DMS153 (cell line): ENCODE measurements at regions not wholly inside any gene's neighbourhood (a gene's known extent, or its start where the extent isn't known, plus 50 kb on each side); places are given as distances from the start of the nearest gene placed in this dataset.
"Not testable (repeated sequence)": the region's sequence is repeated elsewhere in the genome, so short reads cannot be mapped to it uniquely, and the experiment has no call there.

Experiments used
- DNase-seq: peaks from one replicate; lab custom pipeline; 2025; lab: John Stamatoyannopoulos, UW

DNA sequence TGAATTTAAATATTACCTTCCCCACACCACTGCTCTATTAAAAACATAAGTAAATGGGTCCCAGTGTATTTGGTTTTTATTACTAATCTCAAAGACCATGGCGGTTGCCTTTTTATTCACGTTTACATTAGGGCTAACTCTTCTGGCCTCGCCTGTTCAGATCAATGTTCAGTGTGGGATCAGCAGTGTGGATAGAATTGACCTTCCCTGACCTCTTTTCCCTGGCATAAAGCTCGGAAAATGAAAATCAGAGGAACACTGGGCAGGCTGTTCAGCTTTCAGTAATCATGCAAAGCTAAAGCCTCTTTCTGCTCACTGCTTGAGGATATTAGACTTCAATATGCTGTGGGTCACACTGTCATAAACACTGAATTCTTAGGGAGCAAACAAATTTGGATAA is 422.6 kb upstream of the ONECUT1 start:
- DNase-seq, result no peak

DNA sequence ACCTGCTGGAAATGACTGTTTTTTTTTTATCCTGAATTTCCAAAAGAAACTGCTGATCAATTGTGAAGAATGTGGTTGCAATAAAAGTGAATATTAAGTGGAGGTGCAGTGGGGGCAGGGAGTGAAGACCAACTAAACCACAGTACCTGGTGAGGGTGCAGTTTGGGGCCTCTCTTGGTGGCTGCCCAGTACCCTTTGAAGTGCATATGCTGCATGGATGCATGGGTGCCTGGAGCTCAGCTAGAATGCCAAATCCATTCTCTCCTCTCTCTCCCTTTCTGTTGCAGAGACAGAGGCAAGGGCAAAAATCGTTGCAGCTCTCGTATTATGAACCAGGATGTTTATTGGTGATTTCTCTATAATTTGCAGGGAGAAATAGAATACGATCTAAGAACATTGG is 420.5 kb upstream of the ONECUT1 start:
- DNase-seq, result no peak

DNA sequence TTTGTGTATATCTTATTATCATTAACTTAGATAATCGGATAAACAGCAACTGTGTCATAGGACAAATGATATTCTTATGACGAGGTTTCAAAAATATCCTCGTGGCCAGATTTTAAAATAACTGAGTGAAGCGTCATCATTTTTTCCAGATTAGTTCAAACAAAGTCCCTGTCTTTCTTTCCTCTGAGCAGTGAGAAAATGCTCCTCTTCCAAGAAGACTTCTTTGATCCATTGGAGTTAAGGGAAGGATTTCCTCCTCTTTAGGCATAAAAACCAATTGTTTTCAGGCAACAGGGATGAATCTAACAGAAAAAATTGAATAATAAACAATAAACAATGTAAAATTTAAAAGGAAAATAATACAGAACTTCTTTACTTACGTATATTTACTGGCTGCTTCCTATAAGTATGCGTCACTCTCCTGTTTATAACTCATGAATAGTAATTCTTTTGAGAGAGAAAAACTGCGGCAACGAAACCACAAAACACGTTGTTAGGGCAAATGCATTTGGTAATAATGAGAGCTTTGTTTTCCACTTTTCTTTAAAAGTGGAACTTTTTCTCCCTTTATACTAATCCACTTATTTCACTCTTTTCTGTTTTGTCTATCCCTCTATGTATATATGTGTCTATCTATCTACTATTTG is 419.4 kb upstream of the ONECUT1 start:
- no peak for DNase-seq

DNA sequence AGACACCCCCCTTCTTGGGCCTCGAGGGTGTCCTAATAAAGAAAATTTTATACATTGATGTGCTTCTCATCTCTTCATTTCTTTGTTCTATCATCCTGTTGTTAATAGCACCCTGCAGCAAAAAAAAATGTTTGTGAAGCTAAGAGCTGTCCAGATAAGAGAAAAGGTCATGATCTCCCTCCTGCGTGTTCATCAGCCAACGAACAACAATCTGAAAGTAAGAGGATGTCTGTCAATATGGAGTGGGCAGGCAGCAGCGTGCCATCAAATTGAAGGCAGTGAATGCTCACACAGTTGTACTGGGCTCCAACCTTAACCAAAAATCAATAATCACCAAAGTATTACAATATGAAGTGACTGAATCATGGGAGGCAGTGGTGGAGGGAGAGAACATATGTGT is 418.6 kb upstream of the ONECUT1 start:
- no peak for DNase-seq

DNA sequence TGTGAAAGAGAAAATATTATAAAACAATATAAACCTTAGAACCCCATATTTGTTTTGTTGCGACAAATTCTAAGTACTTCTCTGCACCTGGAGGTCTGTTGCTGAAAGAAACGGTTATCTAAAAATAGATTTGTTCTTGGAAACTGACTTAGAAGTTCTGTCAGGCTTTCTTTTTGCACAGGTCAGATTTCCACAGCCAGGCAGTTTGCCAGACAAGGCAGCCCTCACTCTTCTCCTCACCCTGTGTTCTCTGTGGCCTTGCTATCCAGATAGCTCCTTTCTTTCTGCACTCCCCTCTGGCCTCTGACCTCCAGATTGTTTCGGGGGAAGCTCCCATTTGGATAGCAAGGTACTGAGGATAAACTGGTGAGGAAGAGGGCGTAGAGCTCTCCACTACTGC is 413.3 kb upstream of the ONECUT1 start:
- DNase-seq, result no peak

DNA sequence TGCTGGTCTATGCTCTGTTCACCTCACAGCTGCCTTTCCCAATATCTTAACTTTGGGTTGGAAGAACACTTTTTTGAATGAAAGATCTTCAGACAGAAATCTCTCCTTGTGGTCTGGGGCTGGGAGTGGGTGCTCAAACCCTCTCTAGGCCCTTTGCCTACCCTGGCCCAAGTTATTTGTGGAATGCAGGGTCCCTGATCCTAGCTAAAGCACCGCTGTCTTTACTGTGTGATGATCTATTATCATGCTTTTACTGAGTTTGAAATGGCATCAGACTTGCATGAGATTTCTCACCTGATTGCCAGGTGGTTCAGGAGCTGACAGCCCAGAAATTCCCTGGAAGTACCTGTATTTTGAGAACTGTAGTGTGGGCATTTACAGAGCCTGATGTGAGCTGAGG is 412.7 kb upstream of the ONECUT1 start:
- DNase-seq, result no peak

DNA sequence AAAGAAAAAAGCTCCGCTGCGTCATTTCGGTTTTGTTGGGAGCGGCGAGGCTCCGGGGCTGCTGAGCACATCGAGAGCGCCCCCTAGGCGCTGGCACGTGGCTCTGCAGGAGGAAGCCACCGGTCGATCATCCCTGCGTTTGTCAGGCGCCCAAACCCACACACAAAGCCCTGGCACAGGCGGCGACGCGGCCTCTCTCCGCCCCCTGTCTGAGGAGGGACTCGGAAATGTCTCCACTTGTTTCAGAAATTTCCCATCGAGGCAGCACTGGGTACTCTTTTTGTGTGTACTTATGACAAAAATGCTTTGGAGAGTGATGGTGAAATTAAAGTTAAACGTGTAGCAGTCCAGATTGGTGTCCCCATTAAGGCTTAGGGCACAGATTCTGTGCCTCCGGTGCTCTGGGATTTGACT is 407.3 kb upstream of the ONECUT1 start:
- DNase-seq, result peak; percentile 5

DNA sequence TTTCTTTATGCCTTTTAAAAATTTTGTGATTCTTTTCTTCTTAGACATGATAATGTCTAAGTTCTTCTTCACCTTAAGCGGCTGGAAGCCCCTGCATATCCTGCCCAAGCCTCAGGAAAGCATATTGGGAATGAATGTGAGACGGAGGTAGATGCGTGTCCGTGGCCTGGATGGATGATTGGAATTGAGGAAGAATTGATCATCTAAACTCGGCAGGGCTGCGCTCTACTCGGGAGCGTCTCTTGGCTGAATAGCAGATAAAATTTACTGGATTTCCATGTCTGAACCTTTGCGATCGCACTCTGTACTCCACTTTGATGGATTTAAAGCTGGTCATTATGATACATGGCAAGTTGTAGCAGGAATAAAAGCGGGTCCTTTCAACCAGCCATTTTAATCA is 406.7 kb upstream of the ONECUT1 start:
- DNase-seq, result no peak

DNA sequence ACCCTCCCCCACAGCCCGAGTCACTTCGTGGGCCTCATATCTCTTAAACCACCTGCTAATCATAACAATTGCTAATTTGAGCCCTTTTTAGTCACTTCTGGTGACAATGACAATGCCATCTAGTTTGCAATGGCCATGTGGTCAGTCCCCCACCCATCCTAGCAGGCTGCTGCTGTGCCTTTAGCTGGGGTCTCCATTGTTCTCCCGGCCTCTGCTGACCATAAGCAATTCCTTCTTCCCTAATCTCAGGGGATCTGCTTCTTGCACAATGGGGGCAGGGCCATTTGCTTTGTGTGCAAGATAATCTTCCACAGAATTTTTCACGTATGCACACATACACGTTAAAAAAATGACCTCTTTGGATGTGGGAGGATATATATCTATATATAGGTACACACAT is 406.1 kb upstream of the ONECUT1 start:
- no peak for DNase-seq

DNA sequence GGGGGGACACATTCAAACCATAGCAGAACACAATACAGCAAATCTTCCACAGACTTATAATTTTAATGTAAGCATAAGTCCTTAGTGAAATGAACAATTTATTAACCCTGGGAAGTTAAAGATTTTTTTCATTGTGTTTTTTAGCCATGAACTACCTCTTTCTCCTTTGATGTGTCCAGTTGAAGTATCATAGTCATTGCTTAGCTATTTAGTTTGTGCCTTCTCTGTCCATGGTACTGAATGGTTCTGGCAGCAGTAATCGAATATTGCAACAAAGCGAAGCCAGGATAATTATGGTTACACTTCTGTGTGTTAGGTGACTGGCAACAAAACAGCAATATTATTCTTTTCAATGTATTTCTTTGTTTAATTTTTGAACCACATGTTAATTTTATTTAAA is 403.0 kb upstream of the ONECUT1 start:
- no peak for DNase-seq

DNA sequence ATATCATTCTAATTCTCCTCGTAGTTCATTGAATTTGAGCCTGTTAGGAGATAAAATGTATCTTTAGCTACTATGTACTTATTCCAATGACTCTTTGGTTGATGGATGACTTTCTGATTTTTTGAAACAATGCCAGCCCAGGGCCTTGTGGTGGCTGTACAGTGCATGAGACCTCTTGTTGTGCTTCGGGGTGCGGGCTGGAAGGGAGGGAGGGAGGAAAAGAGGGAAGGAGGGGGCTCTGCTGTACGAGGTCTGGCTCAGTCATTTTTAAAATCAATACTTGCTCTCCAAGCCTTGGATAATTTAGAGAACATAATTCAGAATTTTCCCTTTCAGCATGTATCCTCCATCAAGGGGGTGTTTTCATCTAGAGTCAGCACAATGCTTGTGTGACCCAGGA is 399.7 kb upstream of the ONECUT1 start:
- DNase-seq, result no peak

DNA sequence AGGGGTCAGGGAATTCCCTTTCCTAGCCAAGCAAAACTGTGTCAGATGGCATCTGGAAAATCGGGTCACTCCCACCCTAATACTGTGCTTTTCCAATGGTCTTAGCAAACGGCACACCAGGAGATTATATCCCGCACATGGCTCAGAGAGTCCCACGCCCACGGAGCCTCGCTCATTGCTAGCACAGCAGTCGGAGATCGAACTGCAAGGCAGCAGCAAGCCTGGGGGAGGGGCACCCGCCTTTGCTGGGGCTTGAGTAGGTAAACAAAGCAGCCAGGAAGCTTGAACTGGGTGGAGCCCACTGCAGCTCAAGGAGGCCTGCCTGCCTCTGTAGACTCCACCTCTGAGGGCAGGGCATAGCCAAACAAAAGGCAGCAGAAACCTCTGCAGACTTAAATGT is 393.3 kb upstream of the ONECUT1 start:
- DNase-seq, result not testable (repeated sequence)

DNA sequence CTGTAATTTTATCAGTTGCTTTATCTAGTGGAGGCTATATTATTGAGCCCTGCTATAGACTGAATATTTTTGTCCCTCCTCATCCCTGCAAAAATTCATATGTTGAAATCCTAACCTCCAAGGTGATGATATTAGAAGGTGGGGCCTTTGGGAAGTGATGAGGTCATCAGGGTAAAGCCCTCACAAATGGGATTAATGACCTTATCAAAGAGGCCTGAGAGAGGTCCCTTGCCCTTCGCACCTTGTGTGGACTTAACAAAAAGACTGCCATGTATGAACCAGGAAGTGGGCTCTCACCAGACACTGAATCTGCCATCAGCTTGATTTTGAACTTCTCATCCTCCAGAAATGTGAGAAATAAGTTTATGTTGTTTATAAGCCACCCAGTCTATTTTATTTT is 381.4 kb upstream of the ONECUT1 start:
- DNase-seq, result no peak

DNA sequence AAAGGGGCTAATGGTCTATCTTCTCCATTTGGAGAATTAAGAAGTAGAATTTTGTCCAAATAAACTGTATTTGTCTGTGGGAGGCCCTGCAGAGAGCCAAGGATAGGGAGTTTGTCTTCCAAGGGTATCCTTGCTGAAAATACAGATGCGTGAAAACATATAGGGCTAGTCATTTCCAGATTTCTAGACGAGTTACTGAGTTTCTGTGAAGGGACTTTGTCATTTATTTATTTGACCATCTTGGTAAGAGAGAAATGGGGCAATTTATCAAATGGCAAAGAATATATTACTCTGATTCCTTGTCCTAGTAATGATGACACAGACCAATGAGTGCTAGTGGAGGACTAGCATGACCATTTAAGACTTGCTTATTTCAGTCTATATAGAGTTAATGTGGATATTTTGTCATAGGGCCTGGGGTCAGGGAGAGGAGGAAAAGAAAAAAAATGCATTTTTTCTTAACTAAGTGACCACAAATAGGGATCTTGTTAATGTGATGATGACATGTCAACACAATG is 376.6 kb upstream of the ONECUT1 start:
- no peak for DNase-seq

DNA sequence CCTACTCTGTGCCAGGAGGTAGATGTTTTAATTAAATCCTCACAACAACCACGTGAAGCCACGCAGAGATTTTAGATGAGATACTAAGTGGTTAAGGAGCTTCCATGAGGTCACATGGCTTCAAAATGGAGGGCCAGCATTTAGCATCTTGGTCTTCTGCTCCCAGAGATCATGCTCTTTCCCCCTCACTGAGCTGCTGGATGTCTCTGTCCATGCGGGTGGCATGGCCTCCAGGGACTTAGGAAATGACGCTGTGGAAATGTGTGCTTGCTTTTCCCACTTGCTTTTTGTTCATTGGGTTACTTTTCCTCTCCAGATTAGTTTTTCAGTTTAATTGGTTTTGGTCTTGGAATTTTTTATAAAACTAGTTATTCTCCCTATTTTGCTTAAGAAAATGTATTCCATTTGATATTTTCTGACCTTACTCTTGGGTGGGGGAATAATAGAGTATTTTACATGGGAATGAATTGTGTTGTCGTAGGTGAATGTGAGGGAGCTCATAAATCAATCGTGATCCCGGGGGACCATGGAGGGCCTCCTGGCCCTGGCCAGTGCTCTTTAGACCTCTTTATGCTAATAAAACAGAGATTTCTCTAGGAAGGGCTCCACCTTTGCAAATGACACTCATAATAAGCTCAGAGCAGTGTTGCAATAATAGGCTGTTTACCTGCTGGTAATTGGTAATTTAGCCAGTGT is 376.0 kb upstream of the ONECUT1 start:
- no peak for DNase-seq

DNA sequence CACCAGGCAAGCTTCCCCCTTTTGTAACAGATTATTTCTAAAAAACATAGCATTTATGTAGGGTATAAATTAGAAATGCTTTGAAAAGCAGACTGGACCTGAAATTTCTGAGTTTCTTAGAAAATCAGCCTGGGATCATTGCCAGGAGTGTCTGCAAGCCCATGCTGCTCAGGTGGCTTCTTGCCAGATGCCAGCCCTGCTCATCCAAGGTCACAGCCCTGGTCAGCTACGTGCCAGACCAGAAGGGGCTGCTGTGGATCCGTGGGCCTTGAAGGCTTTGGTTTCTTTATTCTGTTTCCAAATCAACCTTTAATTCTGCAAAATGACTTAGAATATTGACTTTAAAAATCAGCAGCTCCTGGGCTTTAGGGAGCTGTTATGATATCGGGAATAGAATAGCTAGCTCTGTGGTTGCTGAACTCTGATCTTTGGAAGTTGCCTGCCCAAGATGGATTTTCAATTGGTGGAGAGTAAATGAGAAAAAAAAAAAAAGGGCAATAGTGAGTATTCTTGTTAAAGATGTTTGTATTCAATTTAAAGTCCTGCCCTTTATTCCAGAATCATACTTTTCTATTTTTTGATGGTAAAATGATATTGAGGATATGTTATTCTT is 370.1 kb upstream of the ONECUT1 start:
- no peak for DNase-seq

DNA sequence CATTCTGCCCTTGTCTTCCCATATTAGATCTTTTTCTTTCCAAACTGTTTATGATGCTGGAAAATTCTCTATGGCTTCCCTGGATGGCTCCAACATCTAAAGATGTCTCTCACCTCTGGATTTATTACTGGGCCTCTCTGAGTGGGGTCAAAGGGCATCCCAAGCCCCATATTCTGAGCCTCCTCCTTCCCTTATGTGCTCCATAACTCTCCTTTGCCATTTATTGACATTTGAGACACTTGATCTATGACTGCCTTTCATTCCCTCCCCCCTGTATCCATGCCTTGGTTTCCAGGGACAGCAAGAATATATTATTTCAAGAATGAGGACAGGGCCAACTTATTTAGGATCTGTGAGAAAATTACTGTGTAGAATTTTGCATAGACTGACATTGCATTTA is 369.3 kb upstream of the ONECUT1 start:
- DNase-seq, result no peak

DNA sequence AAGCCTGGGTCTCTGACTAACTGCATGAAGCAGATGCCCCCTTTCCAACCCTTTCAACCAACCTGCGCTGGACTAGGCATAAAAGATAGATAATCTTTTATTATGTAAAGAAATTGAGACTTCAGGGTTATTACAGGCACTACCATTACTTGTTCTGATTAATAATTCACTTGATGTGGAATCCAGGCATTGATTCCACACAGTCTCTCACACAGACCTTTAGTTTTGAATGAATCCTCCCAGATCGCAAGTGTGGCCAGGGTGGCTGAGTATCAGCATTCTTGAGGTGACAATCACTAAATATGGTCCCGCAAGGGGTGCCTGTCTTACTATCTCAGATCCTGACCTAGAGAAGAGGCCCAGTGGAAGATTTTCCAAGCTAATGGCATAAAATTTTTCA is 368.9 kb upstream of the ONECUT1 start:
- no peak for DNase-seq

DNA sequence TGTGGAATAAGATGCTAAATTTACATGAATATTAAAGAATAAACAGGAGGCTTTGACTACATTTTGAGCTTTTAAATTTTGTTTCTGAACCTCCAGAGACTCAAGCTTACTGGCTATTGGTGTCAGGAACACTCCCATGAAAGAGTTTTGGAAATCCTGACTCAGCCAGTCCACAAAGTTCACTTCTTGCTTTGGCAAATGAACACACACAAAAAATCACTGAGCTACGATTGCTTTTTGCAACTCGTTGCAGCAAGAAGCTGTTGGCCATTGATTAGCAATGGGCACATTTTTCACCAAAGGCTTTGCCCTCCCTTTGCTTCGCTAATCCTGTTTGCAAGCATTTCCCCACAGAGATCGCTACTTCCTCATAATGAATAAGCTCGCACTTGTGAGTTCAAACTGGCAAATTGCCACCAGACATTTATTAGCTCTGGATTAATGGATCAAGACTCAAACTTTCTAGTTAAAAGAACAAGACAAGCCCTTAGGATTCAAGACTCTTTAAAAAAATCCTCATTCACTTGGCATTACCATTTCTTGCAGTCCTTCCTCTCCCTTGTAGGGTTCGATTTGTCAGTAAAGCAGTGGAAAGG is 343.2 kb upstream of the ONECUT1 start:
- DNase-seq, result no peak

DNA sequence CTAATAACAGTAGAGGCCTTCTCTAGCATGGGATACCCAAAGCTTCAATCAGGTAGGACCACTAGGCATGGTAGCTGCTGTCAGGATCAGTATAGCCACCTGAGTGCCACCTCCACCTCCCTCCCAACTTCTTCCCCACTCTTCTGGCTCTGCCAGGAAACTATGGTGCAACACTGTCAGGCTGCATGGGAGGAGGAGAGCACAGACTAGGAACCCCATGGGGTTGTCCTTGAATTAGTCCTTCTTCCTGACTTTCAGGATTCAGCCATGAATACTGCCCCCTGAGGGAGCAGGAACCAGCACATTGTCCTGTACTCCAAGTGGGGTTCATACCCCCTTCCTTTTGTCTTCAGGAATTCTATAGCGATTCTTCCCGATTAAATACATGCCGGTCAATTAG is 340.8 kb upstream of the ONECUT1 start:
- DNase-seq, result no peak

DNA sequence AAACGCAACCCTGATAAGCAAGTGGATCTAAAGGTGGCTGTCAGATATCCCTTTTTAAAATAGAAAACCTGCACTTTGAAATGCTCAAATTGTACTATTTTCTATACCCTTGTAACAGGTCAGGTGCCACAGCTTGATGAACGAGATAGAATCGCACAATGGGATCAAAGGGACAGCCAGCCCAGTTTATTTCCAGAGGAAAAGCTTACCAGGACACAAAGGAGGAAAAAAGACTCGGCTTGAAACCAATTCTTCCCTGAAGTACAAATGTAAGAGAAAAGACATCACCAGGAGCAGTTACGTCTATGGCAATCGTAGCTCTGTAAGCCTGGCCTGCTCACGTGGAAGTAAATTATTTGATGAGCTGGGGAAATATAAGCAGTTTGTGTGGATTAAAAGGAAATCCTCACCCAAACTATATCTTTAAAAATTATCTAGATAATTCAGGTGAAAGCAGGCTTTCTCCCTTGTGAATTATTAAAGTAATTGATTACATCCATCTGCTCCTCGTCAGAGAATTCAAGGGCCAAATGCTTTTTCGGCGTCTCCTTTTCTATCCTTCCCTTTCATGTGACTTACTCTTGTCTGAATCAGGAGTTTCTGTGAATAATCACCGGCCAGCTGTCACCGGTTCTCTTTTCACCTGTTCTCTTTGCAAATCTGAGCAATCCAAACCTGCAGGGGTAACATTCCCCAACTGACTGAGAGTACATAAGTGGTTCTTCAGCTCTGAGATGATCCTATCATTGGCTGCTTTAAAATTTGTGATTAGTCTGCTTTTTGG is 339.2 kb upstream of the ONECUT1 start:
- no peak for DNase-seq

DNA sequence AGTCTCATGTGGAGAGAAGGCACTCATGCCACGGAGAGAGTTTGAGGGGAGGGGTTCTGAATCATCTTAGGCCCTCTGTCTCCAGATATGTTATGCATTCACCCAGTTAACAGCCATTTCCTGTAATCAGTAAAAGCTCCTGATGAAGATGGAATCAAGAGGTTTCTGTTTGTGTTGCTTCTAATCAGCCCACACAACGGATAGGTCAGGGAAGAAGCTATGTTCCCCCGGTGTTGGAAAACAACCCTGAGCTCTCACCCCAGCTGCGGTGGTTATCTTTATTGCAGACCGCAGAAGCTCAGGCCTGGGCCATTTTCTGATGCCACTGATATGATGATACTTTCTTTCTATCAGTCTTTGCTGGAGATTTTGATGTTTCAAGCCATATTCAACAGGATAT is 338.5 kb upstream of the ONECUT1 start:
- DNase-seq, result no peak
